ENCODE measurements at regions not wholly inside any gene's neighbourhood (a gene's known extent, or its start where the extent isn't known, plus 50 kb on each side); places are given as distances from the start of the nearest gene placed in this dataset.

GRCh38 chr10:33448421-33449140 is 114.1 kb upstream of the NRP1 start:
- no peak overlapping the region for H3K4me3 ChIP-seq
- WGBS, 5 donors, result 85 to 92% (median 91%) methylated on average over 7 of the region's 7 CpGs
- intact Hi-C loops (cut with DNase I; ENCODE audit: low total_unique reads), result no loop called here

GRCh38 chr10:33441561-33441960 is 107.1 kb upstream of the NRP1 start:
- TF ChIP-seq EP300 (IDR thresholded peaks at IDR 0.05), result no peak
- no peak for TF ChIP-seq POLR2A (IDR thresholded peaks at IDR 0.05)
- TF ChIP-seq CTCF (IDR thresholded peaks at IDR 0.05), result no peak
- TF ChIP-seq POLR2AphosphoS5 (IDR thresholded peaks at IDR 0.05), result no peak
- intact Hi-C loops (cut with DNase I; ENCODE audit: low total_unique reads), result no loop called here
- WGBS, 5 donors, result 60 to 73% (median 69%) methylated on average over 5 of the region's 5 CpGs
- no peak overlapping the region for H3K4me3 ChIP-seq
- no peaks in the 10 kb centered on the region for H3K4me1 ChIP-seq
- H3K36me3 ChIP-seq, result no peaks in the 10 kb centered on the region
- no peak overlapping the region for H3K27ac ChIP-seq
- DNase-seq, result no peak
- H3K9me3 ChIP-seq, result no peaks in the 10 kb centered on the region
- H3K27me3 ChIP-seq, result no peaks in the 10 kb centered on the region

More at GRCh38 chr10:33448421-33449140, 114.1 kb upstream of the NRP1 start:
- TF ChIP-seq EP300 (IDR thresholded peaks at IDR 0.05) (no peak), POLR2AphosphoS5 (IDR thresholded peaks at IDR 0.05) (no peak), POLR2A (IDR thresholded peaks at IDR 0.05) (no peak), CTCF (IDR thresholded peaks at IDR 0.05) (no peak)
- H3K27me3 ChIP-seq, result no peaks in the 10 kb centered on the region
- H3K36me3 ChIP-seq, result no peaks in the 10 kb centered on the region
- H3K9me3 ChIP-seq, result no peaks in the 10 kb centered on the region
- no peaks in the 10 kb centered on the region for H3K4me1 ChIP-seq
- DNase-seq, result no peak
- no peak overlapping the region for H3K27ac ChIP-seq

- H3K4me1 ChIP-seq, result no peaks in the 10 kb centered on the region
- 75 to 90% (median 84%) methylated on average over 4 of the region's 4 CpGs for WGBS, 5 donors
- no peak overlapping the region for H3K4me3 ChIP-seq
- no peaks in the 10 kb centered on the region for H3K9me3 ChIP-seq
- TF ChIP-seq POLR2A (IDR thresholded peaks at IDR 0.05), result no peak
- no peak for TF ChIP-seq EP300 (IDR thresholded peaks at IDR 0.05)
- no peak for TF ChIP-seq POLR2AphosphoS5 (IDR thresholded peaks at IDR 0.05)
- TF ChIP-seq CTCF (IDR thresholded peaks at IDR 0.05), result no peak
- intact Hi-C loops (cut with DNase I; ENCODE audit: low total_unique reads), result no loop called here
- H3K27ac ChIP-seq, result no peak overlapping the region
- H3K27me3 ChIP-seq, result no peaks in the 10 kb centered on the region
- no peak for DNase-seq
- no peaks in the 10 kb centered on the region for H3K36me3 ChIP-seq
Measured at GRCh38 chr10:33434933-33435332, 100.5 kb upstream of the NRP1 start.

GRCh38 chr10:33428682-33429081 is 94.2 kb upstream of the NRP1 start:
- no peaks in the 10 kb centered on the region for H3K4me1 ChIP-seq
- no peaks in the 10 kb centered on the region for H3K9me3 ChIP-seq
- WGBS, 5 donors, result 78 to 89% (median 86%) methylated on average over 4 of the region's 4 CpGs
- no peak overlapping the region for H3K27ac ChIP-seq
- H3K27me3 ChIP-seq, result no peaks in the 10 kb centered on the region
- H3K36me3 ChIP-seq, result no peaks in the 10 kb centered on the region
- no peak for TF ChIP-seq EP300 (IDR thresholded peaks at IDR 0.05)
- no peak for TF ChIP-seq CTCF (IDR thresholded peaks at IDR 0.05)
- no peak for TF ChIP-seq POLR2AphosphoS5 (IDR thresholded peaks at IDR 0.05)
- TF ChIP-seq POLR2A (IDR thresholded peaks at IDR 0.05), result no peak
- intact Hi-C loops (cut with DNase I; ENCODE audit: low total_unique reads), result no loop called here
- no peak overlapping the region for H3K4me3 ChIP-seq
- no peak for DNase-seq

Data from stomach (tissue), 8 donors.